Stomach (tissue), 4 donors: ENCODE measurements at regions not wholly inside any gene's neighbourhood (a gene's known extent, or its start where the extent isn't known, plus 50 kb on each side); places are given as distances from the start of the nearest gene placed in this dataset.

Experiments
- POLR2A ChIP-seq, 4 donors: fragments of 450-650 bp; IDR thresholded peaks; one replicate each; pipeline ENCODE4 v1.6.1; 2016; ENCODE audit warnings: antibody characterized with exemption in 4 of 4, control low read depth in 2 of 4, mild to moderate bottlenecking in 1 of 4, moderate library complexity in 1 of 4
- TF ChIP-seq, protein P1 (sequence below), 7 experiments: fragments of 450-650 bp in 4 of 7; fragments of 200-600 bp in 3 of 7; sonication (generic) in 3 of 7; IDR thresholded peaks; one replicate each; pipeline ENCODE4 v1.5.1; 2016 to 2019; ENCODE audit warnings: antibody characterized with exemption in 7 of 7, control low read depth in 2 of 7, mild to moderate bottlenecking in 1 of 7

- TF ChIP-seq, protein P1, sequence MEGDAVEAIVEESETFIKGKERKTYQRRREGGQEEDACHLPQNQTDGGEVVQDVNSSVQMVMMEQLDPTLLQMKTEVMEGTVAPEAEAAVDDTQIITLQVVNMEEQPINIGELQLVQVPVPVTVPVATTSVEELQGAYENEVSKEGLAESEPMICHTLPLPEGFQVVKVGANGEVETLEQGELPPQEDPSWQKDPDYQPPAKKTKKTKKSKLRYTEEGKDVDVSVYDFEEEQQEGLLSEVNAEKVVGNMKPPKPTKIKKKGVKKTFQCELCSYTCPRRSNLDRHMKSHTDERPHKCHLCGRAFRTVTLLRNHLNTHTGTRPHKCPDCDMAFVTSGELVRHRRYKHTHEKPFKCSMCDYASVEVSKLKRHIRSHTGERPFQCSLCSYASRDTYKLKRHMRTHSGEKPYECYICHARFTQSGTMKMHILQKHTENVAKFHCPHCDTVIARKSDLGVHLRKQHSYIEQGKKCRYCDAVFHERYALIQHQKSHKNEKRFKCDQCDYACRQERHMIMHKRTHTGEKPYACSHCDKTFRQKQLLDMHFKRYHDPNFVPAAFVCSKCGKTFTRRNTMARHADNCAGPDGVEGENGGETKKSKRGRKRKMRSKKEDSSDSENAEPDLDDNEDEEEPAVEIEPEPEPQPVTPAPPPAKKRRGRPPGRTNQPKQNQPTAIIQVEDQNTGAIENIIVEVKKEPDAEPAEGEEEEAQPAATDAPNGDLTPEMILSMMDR (IDR thresholded peaks at IDR 0.05) = no peak
- TF ChIP-seq POLR2A (IDR thresholded peaks at IDR 0.05) = no peak
These were observed 151.3 kb downstream of the OR4M2 start for GRCh38 chr15:22231603-22232002.
